HepG2 (cell line): ENCODE measurements at regions not wholly inside any gene's neighbourhood (a gene's known extent, or its start where the extent isn't known, plus 50 kb on each side); places are given as distances from the start of the nearest gene placed in this dataset.

Experiments
- ATAC-seq: fragments of 200-7000 bp; cut with Tn5 transposase; 3 replicates; pipeline ENCODE4 v1.9.1; 2020; ENCODE audit warnings: mild to moderate bottlenecking, moderate library complexity
- BruUV-seq: library from RNA; stranded (reverse); fragments of 400-500 nt; replicated peaks from 2 replicates; lab custom pipeline; 2021; lab: Mats Ljungman, UMichigan
- CTCF ChIA-PET: fragments of 300-600 bp; formaldehyde crosslinking; extraction: SDS; loops from one replicate; lab custom pipeline; 2021; ENCODE audit warnings: low total read pairs, inconsistent platforms, low intra/inter-chr PET ratio; lab: Yijun Ruan, JAX
- POLR2A ChIA-PET: fragments of 350-600 bp; sonication (Branson Sonifier 250); formaldehyde crosslinking; loops from one replicate; lab custom pipeline; 2020; ENCODE audit warnings: antibody characterized with exemption, inconsistent platforms; lab: Yijun Ruan, JAX
- DNase-seq: peaks from one replicate; pipeline ENCODE4 v3.0.0-alpha.2; 2015; ENCODE audit warnings: low spot score
- FAIRE-seq: peaks from 3 replicates; lab custom pipeline; 2011; peaks lifted over from hg19 to GRCh38; lab: Jason Lieb, UNC
- H2AFZ ChIP-seq: one replicate; pipeline ENCODE4 v1.6.1; 2011; ENCODE audit warnings: low read length, inconsistent platforms
- H3K27ac ChIP-seq: fragments of 300-600 bp; 3 replicates; pipeline ENCODE4 v1.8.0; 2011; ENCODE audit warnings: mixed run types, mild to moderate bottlenecking, mixed read lengths, low read length, inconsistent platforms; ENCODE audit not compliant: insufficient read depth; ENCODE audit errors: extremely low read length
- H3K27me3 ChIP-seq, 2 experiments: fragments of 200-600 bp in 1 of 2; 2 replicates in 1 of 2; 3 replicates in 1 of 2; pipeline versions ENCODE4 v1.6.0 to v1.8.0; 2011; ENCODE audit warnings: low read length in 2 of 2, mild to moderate bottlenecking in 2 of 2, moderate library complexity in 2 of 2, inconsistent platforms in 1 of 2; ENCODE audit not compliant: insufficient read depth in 2 of 2, control insufficient read depth in 1 of 2
- H3K36me3 ChIP-seq, 2 experiments: fragments of 200-600 bp in 1 of 2; replicated peaks in 1 of 2; 2 replicates in 1 of 2; 3 replicates in 1 of 2; pipeline versions ENCODE4 v1.5.1 to v1.8.0; 2011; ENCODE audit warnings: low read length in 2 of 2, inconsistent platforms in 1 of 2; ENCODE audit not compliant: insufficient read depth in 2 of 2, control insufficient read depth in 1 of 2
- H3K4me1 ChIP-seq: 2 replicates; pipeline ENCODE4 v1.5.1; 2012; ENCODE audit warnings: low read length, inconsistent platforms; ENCODE audit not compliant: insufficient read depth
- H3K4me2 ChIP-seq: 2 replicates; pipeline ENCODE4 v1.6.0; 2011; ENCODE audit warnings: low read depth, low read length, inconsistent platforms
- H3K4me3 ChIP-seq, 3 experiments: fragments of 200-600 bp in 1 of 3; sonication (generic), shearing (Covaris generic) in 1 of 3; replicated peaks in 1 of 3; 2 replicates each; pipeline ENCODE4 v1.5.1; 2011 to 2016; ENCODE audit warnings: low read length in 3 of 3, inconsistent platforms in 2 of 3, low read depth in 2 of 3, mild to moderate bottlenecking in 2 of 3, control low read depth in 1 of 3, mixed read lengths in 1 of 3; ENCODE audit not compliant: insufficient read depth in 1 of 3
- H3K79me2 ChIP-seq: one replicate; pipeline ENCODE4 v1.6.1; 2011; ENCODE audit warnings: low read length, inconsistent platforms; ENCODE audit not compliant: insufficient read depth
- H3K9ac ChIP-seq: 2 replicates; pipeline ENCODE4 v1.6.0; 2011; ENCODE audit warnings: mild to moderate bottlenecking, low read depth, low read length, inconsistent platforms; ENCODE audit not compliant: insufficient read depth
- H3K9me3 ChIP-seq: 2 replicates; pipeline ENCODE4 v1.5.1; 2012; ENCODE audit warnings: mild to moderate bottlenecking, low read length
- H4K20me1 ChIP-seq: 2 replicates; pipeline ENCODE4 v1.6.0; 2011; ENCODE audit warnings: inconsistent platforms, mild to moderate bottlenecking, low read length, moderate library complexity; ENCODE audit not compliant: insufficient read depth
- CEBPB ChIP-seq: IDR thresholded peaks from 2 replicates; pipeline ENCODE4 v1.6.1; 2011; ENCODE audit warnings: low read depth, low read length, improper control_type of control experiment, borderline replicate concordance
- FOXC1 ChIP-seq: sonication (generic); formaldehyde crosslinking; IDR thresholded peaks from 2 replicates; pipeline ENCODE4 v1.8.0; 2022; ENCODE audit warnings: mild to moderate bottlenecking, missing genetic modification reagents, borderline replicate concordance
- KLF11 ChIP-seq: IDR thresholded peaks from 2 replicates; pipeline ENCODE4 v1.6.1; 2016; ENCODE audit warnings: missing compliant biosample characterization
- MIXL1 ChIP-seq: IDR thresholded peaks from 2 replicates; pipeline ENCODE4 v1.6.1; 2016
- RBM22 ChIP-seq: fragments of 200-400 bp; formaldehyde crosslinking; optimal IDR thresholded peaks from 2 replicates; pipeline ENCODE3; 2017; ENCODE audit warnings: mild to moderate bottlenecking, low read length, moderate library complexity
- ZNF550 ChIP-seq: sonication (generic); formaldehyde crosslinking; IDR thresholded peaks from 2 replicates; pipeline ENCODE4 v1.4.0; 2020; ENCODE audit warnings: mild to moderate bottlenecking, missing genetic modification reagents, borderline replicate concordance
- ZNF878 ChIP-seq: sonication (generic); formaldehyde crosslinking; IDR thresholded peaks from 2 replicates; pipeline ENCODE4 v1.8.1; 2023; ENCODE audit warnings: mild to moderate bottlenecking, missing genetic modification reagents, moderate library complexity
- WGBS: methylation state at CpG from one replicate; pipeline ENCODE4 v1.1.6; 2017; ENCODE audit warnings: low lambda C conversion rate; 5-methylcytosine and 5-hydroxymethylcytosine counted together
- in situ Hi-C: cut with HindIII; loops from 2 replicates; pipeline ENCODE4 v1.10.0; 2017; ENCODE audit warnings: low pct_unique_long_range_greater_than_20kb; ENCODE audit not compliant: extremely low pct_ligation_motif_present
- intact Hi-C: fragments of 100-400 bp; cut with micrococcal nuclease; formaldehyde crosslinking; loops from one replicate; pipeline ENCODE4 v1.10.0; 2022; ENCODE audit not compliant: unreplicated experiment
- TF ChIP-seq, protein P1 (sequence below): IDR thresholded peaks from 2 replicates; pipeline ENCODE4 v1.6.1; 2016; ENCODE audit warnings: missing genetic modification reagents, missing compliant biosample characterization
- TF ChIP-seq, protein P2 (sequence below): IDR thresholded peaks from 2 replicates; pipeline ENCODE4 v1.6.1; 2012; ENCODE audit warnings: low read length, improper control_type of control experiment

DNA sequence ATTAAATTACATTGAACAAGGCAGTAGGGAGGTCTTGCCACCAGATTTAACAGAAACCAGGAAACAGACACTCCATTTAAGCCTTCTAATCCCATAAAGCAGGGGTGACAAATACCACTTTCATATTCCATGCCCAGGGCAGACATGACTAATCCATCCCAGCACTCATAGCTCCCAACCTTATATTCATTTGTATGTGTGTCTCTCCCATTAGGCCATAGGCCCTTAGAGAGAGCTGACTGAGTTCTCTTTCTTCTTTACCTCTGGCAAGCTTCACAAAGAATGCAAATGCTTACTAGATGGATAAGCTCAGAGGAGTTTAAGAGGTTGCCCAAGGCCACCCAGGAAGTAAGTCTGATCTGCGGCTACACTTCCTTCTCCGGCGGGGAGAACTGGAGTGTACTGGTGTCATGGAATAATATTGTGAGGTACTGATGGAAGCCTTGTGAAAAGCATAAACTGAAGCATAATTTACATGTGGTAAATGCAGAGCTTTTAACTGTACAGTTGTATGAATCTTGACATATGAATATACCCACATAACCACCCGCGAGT lies 239.7 kb upstream of the HABP2 start:
- no peaks in the 10 kb centered on the region for H3K36me3 ChIP-seq
- H3K4me1 ChIP-seq, result no peaks in the 10 kb centered on the region
- H3K27me3 ChIP-seq, result peaks cover 0 to 7% of the 10 kb centered on the region in 2 experiments; a peak in 1 of 5 replicates
- intact Hi-C loops, result no loop called here
- H3K4me3 ChIP-seq, result no peak overlapping the region
- no peak overlapping the region for H3K27ac ChIP-seq
- FAIRE-seq (no peak), ATAC-seq (no peak)
- H3K4me2 ChIP-seq, result no peak overlapping the region
- CTCF ChIA-PET, result no interaction called here
- H2AFZ ChIP-seq, result no peak overlapping the region
- WGBS, result 79% methylated on average over 5 of the region's 5 CpGs
- H3K9ac ChIP-seq, result no peak overlapping the region
- no peaks in the 10 kb centered on the region for H4K20me1 ChIP-seq
- TF ChIP-seq CEBPB (no peak), ZNF550 (CRISPR knock-in tag) (no peak), FOXC1 (no peak), KLF11 (CRISPR knock-in tag) (no peak), ZNF878 (CRISPR knock-in tag) (no peak), MIXL1 (CRISPR knock-in tag) (no peak), RBM22 (no peak)
- TF ChIP-seq, protein P1, sequence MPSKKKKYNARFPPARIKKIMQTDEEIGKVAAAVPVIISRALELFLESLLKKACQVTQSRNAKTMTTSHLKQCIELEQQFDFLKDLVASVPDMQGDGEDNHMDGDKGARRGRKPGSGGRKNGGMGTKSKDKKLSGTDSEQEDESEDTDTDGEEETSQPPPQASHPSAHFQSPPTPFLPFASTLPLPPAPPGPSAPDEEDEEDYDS (CRISPR knock-in tag), result no peak
- TF ChIP-seq, protein P2, sequence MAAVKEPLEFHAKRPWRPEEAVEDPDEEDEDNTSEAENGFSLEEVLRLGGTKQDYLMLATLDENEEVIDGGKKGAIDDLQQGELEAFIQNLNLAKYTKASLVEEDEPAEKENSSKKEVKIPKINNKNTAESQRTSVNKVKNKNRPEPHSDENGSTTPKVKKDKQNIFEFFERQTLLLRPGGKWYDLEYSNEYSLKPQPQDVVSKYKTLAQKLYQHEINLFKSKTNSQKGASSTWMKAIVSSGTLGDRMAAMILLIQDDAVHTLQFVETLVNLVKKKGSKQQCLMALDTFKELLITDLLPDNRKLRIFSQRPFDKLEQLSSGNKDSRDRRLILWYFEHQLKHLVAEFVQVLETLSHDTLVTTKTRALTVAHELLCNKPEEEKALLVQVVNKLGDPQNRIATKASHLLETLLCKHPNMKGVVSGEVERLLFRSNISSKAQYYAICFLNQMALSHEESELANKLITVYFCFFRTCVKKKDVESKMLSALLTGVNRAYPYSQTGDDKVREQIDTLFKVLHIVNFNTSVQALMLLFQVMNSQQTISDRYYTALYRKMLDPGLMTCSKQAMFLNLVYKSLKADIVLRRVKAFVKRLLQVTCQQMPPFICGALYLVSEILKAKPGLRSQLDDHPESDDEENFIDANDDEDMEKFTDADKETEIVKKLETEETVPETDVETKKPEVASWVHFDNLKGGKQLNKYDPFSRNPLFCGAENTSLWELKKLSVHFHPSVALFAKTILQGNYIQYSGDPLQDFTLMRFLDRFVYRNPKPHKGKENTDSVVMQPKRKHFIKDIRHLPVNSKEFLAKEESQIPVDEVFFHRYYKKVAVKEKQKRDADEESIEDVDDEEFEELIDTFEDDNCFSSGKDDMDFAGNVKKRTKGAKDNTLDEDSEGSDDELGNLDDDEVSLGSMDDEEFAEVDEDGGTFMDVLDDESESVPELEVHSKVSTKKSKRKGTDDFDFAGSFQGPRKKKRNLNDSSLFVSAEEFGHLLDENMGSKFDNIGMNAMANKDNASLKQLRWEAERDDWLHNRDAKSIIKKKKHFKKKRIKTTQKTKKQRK, result no peak
- TF ChIP-seq, all 625 proteins: peak for 0
- DNase-seq, result no peak
- H3K79me2 ChIP-seq, result no peaks in the 10 kb centered on the region
- peaks cover 4% of the 10 kb centered on the region; the same call in 1 of the 2 replicates for H3K9me3 ChIP-seq
- in situ Hi-C loops, result no loop called here
- POLR2A ChIA-PET, result no interaction called here
- BruUV-seq, result no TSS peak
